SH-SY5Y (cell line): ENCODE measurements at regions not wholly inside any gene's neighbourhood (a gene's known extent, or its start where the extent isn't known, plus 50 kb on each side); places are given as distances from the start of the nearest gene placed in this dataset.

ENCODE experiments used
- GATA2 ChIP-seq: IDR thresholded peaks from 2 replicates; pipeline ENCODE4 v1.6.1; 2011; ENCODE audit warnings: mild to moderate bottlenecking, low read depth, low read length
- GATA3 ChIP-seq: IDR thresholded peaks from 2 replicates; pipeline ENCODE4 v1.6.1; 2011; ENCODE audit warnings: low read depth, mild to moderate bottlenecking, low read length, moderate library complexity

- no peak for TF ChIP-seq GATA2
Observed at GRCh38 chr21:21858502-21859334, 860.5 kb downstream of the NCAM2 start.

DNA sequence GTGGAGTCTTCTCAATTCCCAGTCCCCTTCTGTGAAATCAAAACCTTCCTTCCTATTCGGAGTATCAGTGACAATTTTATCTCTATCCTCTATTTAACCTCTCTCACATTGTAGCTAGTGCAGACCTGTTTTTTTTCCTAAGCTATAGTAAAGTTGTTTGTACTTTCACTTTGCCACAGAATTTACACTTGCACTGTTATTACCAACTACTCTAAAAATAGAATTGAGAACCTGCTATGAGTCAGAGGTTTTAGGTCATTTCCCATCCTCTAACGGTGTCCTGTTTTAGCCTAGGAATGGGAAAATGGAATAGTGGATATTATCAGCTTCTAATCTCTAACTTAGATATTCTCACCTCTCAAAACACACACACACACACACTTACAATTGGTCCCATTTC is 862.7 kb downstream of the NCAM2 start:
- TF ChIP-seq GATA2 (no peak), GATA3 (no peak)

- no peak for TF ChIP-seq GATA2
- TF ChIP-seq GATA3 = no peak
Observed at GRCh38 chr21:21864321-21864840, 866.2 kb downstream of the NCAM2 start.

DNA sequence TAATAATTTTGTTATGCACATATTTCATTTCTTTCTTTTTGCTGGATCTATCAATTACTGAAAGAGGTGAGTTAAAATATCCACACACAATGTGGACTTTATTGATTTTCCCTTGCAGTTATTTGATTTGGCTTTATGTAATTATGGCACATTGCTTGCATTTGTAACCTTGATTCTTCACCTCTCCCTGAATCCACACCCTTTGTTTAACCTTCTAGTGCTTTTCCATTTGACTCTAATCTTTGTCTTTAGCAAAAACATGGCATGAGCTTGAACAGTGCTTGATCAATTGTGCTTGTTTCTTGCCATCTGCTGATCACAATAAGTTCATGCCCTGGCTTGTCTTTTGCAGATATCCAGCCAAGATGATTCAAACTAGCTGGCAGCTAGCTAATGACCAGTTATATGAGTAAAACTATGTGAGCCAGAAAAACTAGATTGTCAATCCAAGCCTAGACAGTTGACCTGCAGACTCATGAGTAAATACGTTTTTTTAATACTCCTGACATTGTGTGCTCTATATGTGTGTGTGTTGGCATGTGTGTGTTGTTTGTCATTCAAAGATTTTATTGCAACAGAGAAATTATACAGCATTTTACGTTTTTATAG is 899.2 kb downstream of the NCAM2 start:
- TF ChIP-seq GATA2 = no peak
- no peak for TF ChIP-seq GATA3

- TF ChIP-seq GATA3 = no peak
- no peak for TF ChIP-seq GATA2
Observed at GRCh38 chr21:21898801-21899200, 900.6 kb downstream of the NCAM2 start.

GRCh38 chr21:21907271-21907670 is 909.1 kb downstream of the NCAM2 start:
- TF ChIP-seq GATA3 (no peak), GATA2 (no peak)

GRCh38 chr21:21915816-21916215 is 917.6 kb downstream of the NCAM2 start:
- TF ChIP-seq GATA3 (no peak), GATA2 (no peak)

DNA sequence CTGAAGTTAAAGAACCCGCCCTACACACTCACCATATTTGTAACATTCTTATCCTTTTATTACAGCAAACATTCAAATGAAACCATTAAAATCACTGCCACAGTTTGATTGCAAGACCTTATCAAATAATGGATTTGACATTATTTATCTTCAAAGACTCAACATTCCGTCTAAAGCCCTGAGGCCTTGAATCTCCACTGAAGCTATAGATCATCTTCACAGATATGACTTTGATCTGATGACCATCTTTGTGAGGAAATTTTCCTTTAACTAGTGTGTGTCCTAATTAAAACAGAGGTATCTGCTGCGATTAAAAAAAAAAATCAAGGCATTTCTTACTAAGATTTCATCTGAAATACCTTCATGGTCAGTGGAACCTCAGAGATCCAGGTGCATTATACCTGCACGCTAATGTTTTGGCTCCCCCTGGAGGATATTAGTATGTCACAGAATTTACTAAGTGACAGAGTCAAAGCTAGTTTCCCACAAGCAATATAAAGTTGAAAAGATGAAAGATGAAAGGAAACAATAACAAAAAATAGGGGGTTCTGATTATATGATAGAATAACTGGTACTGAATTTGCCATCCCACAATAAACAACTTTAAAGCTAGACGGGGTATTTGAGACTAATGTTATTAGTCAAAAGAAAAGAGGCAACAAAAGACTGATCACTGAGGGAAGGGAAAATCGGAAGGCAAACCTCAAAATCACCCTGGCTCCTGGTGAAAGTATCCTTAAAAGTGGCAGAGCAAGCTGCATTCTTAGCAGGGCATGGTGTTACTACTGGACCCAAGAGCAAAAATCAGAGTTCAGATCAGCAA is 923.4 kb downstream of the NCAM2 start:
- no peak for TF ChIP-seq GATA2
- peak; percentile 47; the same call in 1 of the 2 replicates for TF ChIP-seq GATA3

DNA sequence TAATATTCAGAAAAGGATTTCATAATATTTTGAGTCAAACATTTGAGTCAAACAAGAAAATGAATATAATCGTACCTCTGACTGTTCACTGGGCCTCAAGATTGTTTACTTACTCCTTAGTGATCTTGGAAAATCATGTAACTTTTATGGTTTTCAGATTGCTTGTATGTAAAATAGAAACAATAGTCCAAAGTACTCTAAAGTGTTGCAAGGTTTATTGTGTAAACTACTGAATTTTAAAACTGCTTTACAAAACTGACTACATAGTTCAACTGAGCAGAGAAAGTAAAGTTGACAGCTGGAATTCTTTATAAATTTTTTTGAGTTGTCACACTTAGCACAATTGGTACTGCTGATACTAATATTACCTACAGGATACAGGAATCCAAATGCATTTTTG is 931.0 kb downstream of the NCAM2 start:
- TF ChIP-seq GATA3 (no peak), GATA2 (no peak)

DNA sequence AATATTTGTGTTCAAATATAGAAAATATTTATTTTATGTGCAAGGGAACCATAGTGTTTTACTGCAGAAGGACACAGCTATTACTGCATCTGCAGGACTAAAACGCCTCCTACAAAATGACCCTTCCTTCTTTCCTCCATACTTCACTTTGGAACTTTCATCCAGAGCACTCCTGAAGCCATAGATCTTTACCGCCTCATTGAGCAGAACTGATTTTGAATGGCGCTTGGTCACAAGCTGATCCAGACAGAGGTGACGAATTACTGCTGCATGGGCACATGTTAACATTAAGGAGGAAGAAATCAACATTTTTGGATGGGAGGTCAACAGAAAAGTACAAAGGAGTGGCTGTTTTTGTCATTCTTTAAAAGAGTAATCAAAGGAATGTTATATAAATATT is 931.6 kb downstream of the NCAM2 start:
- TF ChIP-seq GATA2 (no peak), GATA3 (no peak)

GRCh38 chr21:21952566-21952965 is 954.4 kb downstream of the NCAM2 start:
- TF ChIP-seq GATA2 (no peak), GATA3 (no peak)

- TF ChIP-seq GATA3 = no peak
- TF ChIP-seq GATA2 = no peak
Observed at GRCh38 chr21:21955204-21955603, 957.0 kb downstream of the NCAM2 start.

DNA sequence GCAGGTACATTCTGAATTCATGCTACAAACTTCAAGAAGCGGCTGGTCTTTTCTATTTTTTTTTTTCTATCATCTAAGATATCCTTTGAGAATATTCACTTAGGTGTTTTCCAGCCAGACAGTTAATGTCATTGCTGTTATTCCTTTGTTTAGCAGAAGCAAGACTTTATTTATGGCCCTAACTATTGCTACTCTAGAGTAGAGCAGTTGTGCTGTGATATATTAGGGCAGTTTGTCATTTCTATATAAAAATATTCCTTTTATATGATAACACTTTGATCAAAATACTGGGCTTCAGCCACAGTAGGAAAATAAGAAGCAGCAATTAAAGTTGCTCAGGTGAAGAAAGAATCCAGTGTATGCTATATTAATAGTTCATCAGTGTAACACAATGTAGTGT is 959.3 kb downstream of the NCAM2 start:
- TF ChIP-seq GATA3 = no peak
- TF ChIP-seq GATA2 = no peak

GRCh38 chr21:21963911-21964310 is 965.7 kb downstream of the NCAM2 start:
- no peak for TF ChIP-seq GATA2
- no peak for TF ChIP-seq GATA3

DNA sequence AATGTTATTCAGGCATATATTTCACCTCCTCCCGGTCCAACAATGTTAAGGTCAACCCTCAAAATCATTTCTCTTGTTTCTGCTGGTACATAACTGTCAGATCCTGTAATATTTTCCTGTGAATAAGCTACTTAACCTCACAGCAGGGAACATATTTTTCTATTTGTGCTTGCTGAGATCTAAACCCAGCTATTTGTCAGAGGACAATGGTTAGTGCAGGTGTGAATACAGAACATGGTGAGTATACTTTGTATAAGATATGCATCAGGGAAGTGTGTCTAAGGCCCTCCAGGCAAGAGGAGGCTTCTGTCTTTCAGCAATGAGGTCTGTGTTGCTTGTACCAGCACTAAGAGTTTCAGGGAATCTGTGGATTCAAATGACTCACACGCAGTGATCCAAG is 970.6 kb downstream of the NCAM2 start:
- no peak for TF ChIP-seq GATA3
